PC-3 (cell line): ENCODE measurements at regions not wholly inside any gene's neighbourhood (a gene's known extent, or its start where the extent isn't known, plus 50 kb on each side); places are given as distances from the start of the nearest gene placed in this dataset.

Source experiments
- ATAC-seq: fragments of 200-7000 bp; cut with Tn5 transposase; 2 replicates; pipeline ENCODE4 v1.9.1; 2020; ENCODE audit warnings: mild to moderate bottlenecking, moderate library complexity
- BruUV-seq: library from RNA; stranded (reverse); fragments of 400-500 nt; replicated peaks from 2 replicates; lab custom pipeline; 2021; lab: Mats Ljungman, UMichigan
- CTCF ChIA-PET: fragments of 300-600 bp; sonication (Branson Sonifier 250); formaldehyde crosslinking; loops from one replicate; lab custom pipeline; 2022; ENCODE audit warnings: antibody characterized with exemption; lab: Charles Lee
- POLR2A ChIA-PET: fragments of 300-600 bp; sonication (Branson Sonifier 250); formaldehyde crosslinking; loops from one replicate; lab custom pipeline; 2022; ENCODE audit warnings: antibody characterized with exemption; ENCODE audit not compliant: unreplicated experiment; lab: Charles Lee
- DNase-seq: peaks from one replicate; pipeline ENCODE4 v3.0.0-alpha.2; 2015
- H2AFZ ChIP-seq: fragments of 300-600 bp; sonication (generic); 2 replicates; pipeline ENCODE4 v1.6.0; 2016; ENCODE audit warnings: antibody characterized with exemption, low read length
- H3F3A ChIP-seq: fragments of 300-600 bp; sonication (generic); one replicate; pipeline ENCODE4 v1.6.0; 2017; ENCODE audit warnings: antibody characterized with exemption, low read length, control low read depth, mild to moderate bottlenecking; ENCODE audit not compliant: unreplicated experiment
- H3K27ac ChIP-seq: fragments of 300-600 bp; sonication (generic); 2 replicates; pipeline ENCODE4 v1.5.1; 2016; ENCODE audit warnings: mild to moderate bottlenecking, low read length
- H3K27me3 ChIP-seq: fragments of 300-600 bp; sonication (generic); 2 replicates; pipeline ENCODE4 v1.6.1; 2016; ENCODE audit warnings: low read length, mixed read lengths
- H3K36me3 ChIP-seq: fragments of 300-600 bp; sonication (generic); 2 replicates; pipeline ENCODE4 v1.6.1; 2016; ENCODE audit warnings: low read depth, mixed run types, low read length, mixed read lengths
- H3K4me1 ChIP-seq: fragments of 300-600 bp; sonication (generic); 2 replicates; pipeline ENCODE4 v1.5.1; 2016; ENCODE audit warnings: low read length; ENCODE audit not compliant: insufficient read depth
- H3K4me2 ChIP-seq: fragments of 300-600 bp; sonication (generic); 2 replicates; pipeline ENCODE4 v1.6.0; 2016; ENCODE audit warnings: low read length
- H3K4me3 ChIP-seq: fragments of 300-600 bp; sonication (generic); 2 replicates; pipeline ENCODE4 v1.5.1; 2016; ENCODE audit warnings: mild to moderate bottlenecking, low read length, mixed read lengths
- H3K79me2 ChIP-seq: fragments of 300-600 bp; sonication (generic); 2 replicates; pipeline ENCODE4 v1.6.1; 2017; ENCODE audit warnings: low read length, mixed read lengths
- H3K9ac ChIP-seq: fragments of 300-600 bp; sonication (generic); 2 replicates; pipeline ENCODE4 v1.6.0; 2016; ENCODE audit warnings: mild to moderate bottlenecking, low read length
- H3K9me2 ChIP-seq: fragments of 300-600 bp; sonication (generic); replicated peaks from 2 replicates; pipeline ENCODE4 v1.6.1; 2016; ENCODE audit warnings: mixed run types, low read length, mixed read lengths
- H3K9me3 ChIP-seq: fragments of 300-600 bp; sonication (generic); 2 replicates; pipeline ENCODE4 v1.6.1; 2016; ENCODE audit warnings: low read length, mixed read lengths
- H4K20me1 ChIP-seq: fragments of 300-600 bp; sonication (generic); 2 replicates; pipeline ENCODE4 v1.6.1; 2016; ENCODE audit warnings: low read length, mixed read lengths
- EZH2 ChIP-seq: fragments of 300-600 bp; sonication (generic); IDR thresholded peaks from one replicate; pipeline ENCODE4 v1.6.1; 2017; ENCODE audit warnings: antibody characterized with exemption, mild to moderate bottlenecking, low read length; ENCODE audit not compliant: unreplicated experiment
- EZH2phosphoT487 ChIP-seq: fragments of 300-600 bp; sonication (generic); IDR thresholded peaks from 2 replicates; pipeline ENCODE4 v1.6.1; 2018; ENCODE audit warnings: mild to moderate bottlenecking, antibody characterized with exemption, low read length, borderline replicate concordance
- intact Hi-C: fragments of 100-400 bp; cut with micrococcal nuclease; formaldehyde crosslinking; loops from 2 replicates; pipeline ENCODE4 v1.9.0; 2023
- TF ChIP-seq, protein P1 (sequence below): fragments of 300-600 bp; sonication (generic); conservative IDR thresholded peaks from 2 replicates; pipeline ENCODE4 v1.5.1; 2017; ENCODE audit warnings: antibody characterized with exemption, low read depth, mild to moderate bottlenecking, low read length

DNA sequence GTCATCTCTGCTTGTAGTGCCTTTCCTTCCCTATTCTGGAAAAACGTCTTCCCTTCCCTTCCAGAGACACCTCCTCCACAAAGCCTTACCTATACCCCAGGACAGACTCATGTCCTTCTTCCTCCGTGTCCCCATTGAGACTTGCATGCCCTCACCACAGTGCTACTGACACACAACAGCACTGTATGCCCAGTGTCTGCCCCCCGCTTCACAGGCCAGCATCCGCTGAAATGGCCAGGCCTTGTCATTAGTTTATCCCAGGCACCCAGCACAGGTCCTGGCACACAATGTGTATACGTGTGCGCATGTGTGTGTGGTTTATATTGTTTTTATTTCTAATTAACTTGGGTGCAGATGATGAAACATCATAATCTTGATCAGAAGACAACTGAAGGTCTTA, 130.1 kb upstream of the CCL2 start:
- DNase-seq (no peak), ATAC-seq (no peak)
- intact Hi-C loops = no loop called here
- TF ChIP-seq, protein P1, sequence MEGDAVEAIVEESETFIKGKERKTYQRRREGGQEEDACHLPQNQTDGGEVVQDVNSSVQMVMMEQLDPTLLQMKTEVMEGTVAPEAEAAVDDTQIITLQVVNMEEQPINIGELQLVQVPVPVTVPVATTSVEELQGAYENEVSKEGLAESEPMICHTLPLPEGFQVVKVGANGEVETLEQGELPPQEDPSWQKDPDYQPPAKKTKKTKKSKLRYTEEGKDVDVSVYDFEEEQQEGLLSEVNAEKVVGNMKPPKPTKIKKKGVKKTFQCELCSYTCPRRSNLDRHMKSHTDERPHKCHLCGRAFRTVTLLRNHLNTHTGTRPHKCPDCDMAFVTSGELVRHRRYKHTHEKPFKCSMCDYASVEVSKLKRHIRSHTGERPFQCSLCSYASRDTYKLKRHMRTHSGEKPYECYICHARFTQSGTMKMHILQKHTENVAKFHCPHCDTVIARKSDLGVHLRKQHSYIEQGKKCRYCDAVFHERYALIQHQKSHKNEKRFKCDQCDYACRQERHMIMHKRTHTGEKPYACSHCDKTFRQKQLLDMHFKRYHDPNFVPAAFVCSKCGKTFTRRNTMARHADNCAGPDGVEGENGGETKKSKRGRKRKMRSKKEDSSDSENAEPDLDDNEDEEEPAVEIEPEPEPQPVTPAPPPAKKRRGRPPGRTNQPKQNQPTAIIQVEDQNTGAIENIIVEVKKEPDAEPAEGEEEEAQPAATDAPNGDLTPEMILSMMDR = no peak
- TF ChIP-seq EZH2 (no peak), EZH2phosphoT487 (no peak)
- no peaks in the 10 kb centered on the region for H3K36me3 ChIP-seq
- no peaks in the 10 kb centered on the region for H3F3A ChIP-seq
- no peaks in the 10 kb centered on the region for H3K9me3 ChIP-seq
- ChIA-PET CTCF (no interaction called here), POLR2A (no interaction called here)
- no peaks in the 10 kb centered on the region for H3K27me3 ChIP-seq
- H3K4me2 ChIP-seq = no peak overlapping the region
- H3K9ac ChIP-seq = no peak overlapping the region
- H3K9me2 ChIP-seq = no peaks in the 10 kb centered on the region
- no peaks in the 10 kb centered on the region for H3K4me1 ChIP-seq
- BruUV-seq = no TSS peak
- H3K4me3 ChIP-seq = no peak overlapping the region
- no peak overlapping the region for H3K27ac ChIP-seq
- H3K79me2 ChIP-seq = no peaks in the 10 kb centered on the region
- H2AFZ ChIP-seq = no peak overlapping the region
- no peaks in the 10 kb centered on the region for H4K20me1 ChIP-seq

DNA sequence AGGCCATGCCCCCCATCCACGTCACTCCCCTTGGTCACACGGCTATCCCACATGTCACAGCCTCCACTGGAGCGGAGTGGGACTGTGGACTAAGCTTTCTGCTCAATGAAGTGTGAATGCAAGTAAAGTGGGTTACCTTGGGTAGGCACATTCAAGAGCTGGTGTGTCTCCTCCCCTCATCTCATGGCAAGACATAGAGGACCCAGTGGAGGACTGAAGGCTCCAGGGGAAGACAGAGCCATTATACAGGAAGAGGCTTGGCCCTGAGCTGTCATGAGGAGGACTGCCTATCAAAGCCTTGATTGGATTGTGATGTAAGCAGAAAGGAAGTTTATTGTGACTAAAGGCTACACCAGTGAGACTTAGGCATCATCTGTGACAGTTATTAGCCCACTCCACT, 129.2 kb upstream of the CCL2 start:
- no peak overlapping the region for H3K4me3 ChIP-seq
- no peaks in the 10 kb centered on the region for H3K9me2 ChIP-seq
- H3K9me3 ChIP-seq = no peaks in the 10 kb centered on the region
- H3K27me3 ChIP-seq = no peaks in the 10 kb centered on the region
- H3K79me2 ChIP-seq = no peaks in the 10 kb centered on the region
- intact Hi-C loops = no loop called here
- H3K36me3 ChIP-seq = no peaks in the 10 kb centered on the region
- H3K27ac ChIP-seq = no peak overlapping the region
- no peaks in the 10 kb centered on the region for H3F3A ChIP-seq
- H3K4me1 ChIP-seq = no peaks in the 10 kb centered on the region
- POLR2A ChIA-PET = no interaction called here
- H2AFZ ChIP-seq = no peak overlapping the region
- TF ChIP-seq EZH2phosphoT487 = no peak
- TF ChIP-seq, protein P1 = no peak
- TF ChIP-seq EZH2 = no peak
- no TSS peak for BruUV-seq
- no peaks in the 10 kb centered on the region for H4K20me1 ChIP-seq
- H3K4me2 ChIP-seq = no peak overlapping the region
- CTCF ChIA-PET = no interaction called here
- no peak overlapping the region for H3K9ac ChIP-seq
- ATAC-seq (no peak), DNase-seq (no peak)

DNA sequence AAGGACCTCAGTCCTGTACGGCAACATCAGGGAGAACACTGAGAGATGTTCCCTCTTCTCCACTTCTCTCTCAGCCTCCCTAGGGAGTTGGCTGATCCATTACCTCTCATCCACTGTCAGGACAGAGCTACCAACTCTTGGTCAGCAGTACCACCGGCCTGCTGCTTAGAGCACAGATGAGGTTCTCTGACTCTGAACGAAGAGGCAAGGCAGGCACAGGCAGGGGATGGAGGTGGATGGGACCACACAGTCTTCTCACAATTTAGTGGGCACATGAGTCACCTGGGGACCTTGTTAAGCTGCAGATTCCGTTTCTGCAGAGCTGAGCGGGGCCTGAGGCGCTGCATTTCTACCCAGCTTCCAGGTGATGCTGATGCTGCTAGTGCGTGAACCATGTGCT, 128.6 kb upstream of the CCL2 start:
- no peak for TF ChIP-seq EZH2
- TF ChIP-seq, protein P1 = no peak
- TF ChIP-seq EZH2phosphoT487 = no peak
- Histone ChIP-seq H4K20me1 (no peaks in the 10 kb centered on the region), H3K4me3 (no peak overlapping the region), H3K79me2 (no peaks in the 10 kb centered on the region), H3K4me2 (no peak overlapping the region), H3K9me2 (no peaks in the 10 kb centered on the region), H3K4me1 (no peaks in the 10 kb centered on the region), H3K27me3 (no peaks in the 10 kb centered on the region), H3K9me3 (no peaks in the 10 kb centered on the region), H3F3A (no peaks in the 10 kb centered on the region), H2AFZ (no peak overlapping the region), H3K27ac (no peak overlapping the region), H3K9ac (no peak overlapping the region), H3K36me3 (no peaks in the 10 kb centered on the region)
- DNase-seq (no peak), ATAC-seq (no peak)
- POLR2A ChIA-PET = no interaction called here
- CTCF ChIA-PET = no interaction called here
- no TSS peak for BruUV-seq
- intact Hi-C loops = no loop called here
